GM12878 (cell line): ENCODE measurements at regions not wholly inside any gene's neighbourhood (a gene's known extent, or its start where the extent isn't known, plus 50 kb on each side); places are given as distances from the start of the nearest gene placed in this dataset.

Source experiments
- ATAC-seq: fragments of 200-7000 bp; cut with Tn5 transposase; 3 replicates; pipeline ENCODE4 v1.9.1; 2020; ENCODE audit warnings: mild to moderate bottlenecking, moderate library complexity
- BruUV-seq: library from RNA; stranded (reverse); fragments of 400-500 nt; replicated peaks from 2 replicates; lab custom pipeline; 2021; lab: Mats Ljungman, UMichigan
- CTCF ChIA-PET: fragments of 300-600 bp; sonication (Branson Sonifier 250); formaldehyde crosslinking; extraction: SDS; loops from one replicate; lab custom pipeline; 2021; ENCODE audit warnings: inconsistent platforms; lab: Yijun Ruan, JAX
- POLR2A ChIA-PET: fragments of 350-600 bp; formaldehyde crosslinking; extraction: SDS; loops from one replicate; lab custom pipeline; 2021; ENCODE audit warnings: inconsistent platforms; lab: Charles Lee
- RAD21 ChIA-PET: fragments of 300-600 bp; sonication (Branson Sonifier 250); formaldehyde crosslinking; loops from one replicate; lab custom pipeline; 2023; ENCODE audit warnings: antibody characterized with exemption; ENCODE audit not compliant: unreplicated experiment; lab: Charles Lee
- SMC1A ChIA-PET: fragments of 300-600 bp; sonication (Branson Sonifier 250); formaldehyde crosslinking; loops from one replicate; lab custom pipeline; 2023; ENCODE audit not compliant: unreplicated experiment, uncharacterized antibody; lab: Charles Lee
- DNase-seq: peaks from one replicate; pipeline ENCODE4 v3.0.0-alpha.2; 2011; ENCODE audit warnings: low read depth, low spot score
- FAIRE-seq: peaks from 3 replicates; lab custom pipeline; 2011; peaks lifted over from hg19 to GRCh38; lab: Jason Lieb, UNC
- H2AFZ ChIP-seq: 2 replicates; pipeline ENCODE4 v1.6.0; 2011; ENCODE audit warnings: low read depth, low read length, control low read depth; ENCODE audit not compliant: control insufficient read depth
- H3K27ac ChIP-seq: 2 replicates; pipeline ENCODE4 v1.5.1; 2011; ENCODE audit warnings: control low read depth; ENCODE audit not compliant: control insufficient read depth, insufficient read depth
- H3K27me3 ChIP-seq, 2 experiments: replicated peaks in 1 of 2; 2 replicates each; pipeline versions ENCODE4 v1.6.0 to v1.6.1; 2011; ENCODE audit warnings: low read length in 1 of 2; ENCODE audit not compliant: control insufficient read depth in 2 of 2, insufficient read depth in 2 of 2
- H3K36me3 ChIP-seq, 2 experiments: 2 replicates each; pipeline ENCODE4 v1.5.1; 2011; ENCODE audit warnings: low read length in 1 of 2; ENCODE audit not compliant: control insufficient read depth in 2 of 2, insufficient read depth in 2 of 2
- H3K4me1 ChIP-seq: 2 replicates; pipeline ENCODE4 v1.6.1; 2011; ENCODE audit warnings: mild to moderate bottlenecking, low read length, moderate library complexity, mixed read lengths; ENCODE audit not compliant: control insufficient read depth, insufficient read depth
- H3K4me2 ChIP-seq: 2 replicates; pipeline ENCODE4 v1.6.0; 2011; ENCODE audit warnings: control low read depth; ENCODE audit not compliant: control insufficient read depth, insufficient read depth
- H3K4me3 ChIP-seq: fragments of 200-600 bp; sonication (generic); 2 replicates; pipeline ENCODE4 v1.5.1; 2016
- H3K79me2 ChIP-seq: 2 replicates; pipeline ENCODE4 v1.6.0; 2011; ENCODE audit warnings: low read length; ENCODE audit not compliant: control insufficient read depth, insufficient read depth
- H3K9ac ChIP-seq: 2 replicates; pipeline ENCODE4 v1.8.0; 2011; ENCODE audit warnings: low read length, control low read depth, mixed read lengths; ENCODE audit not compliant: control insufficient read depth, insufficient read depth
- H3K9me3 ChIP-seq: replicated peaks from 3 replicates; pipeline ENCODE4 v1.5.1; 2011; ENCODE audit warnings: mild to moderate bottlenecking, low read length; ENCODE audit not compliant: control insufficient read depth, insufficient read depth
- H4K20me1 ChIP-seq: 2 replicates; pipeline ENCODE4 v1.6.0; 2011; ENCODE audit not compliant: control insufficient read depth, insufficient read depth
- CBX5 ChIP-seq: sonication (generic); IDR thresholded peaks from 2 replicates; pipeline ENCODE4 v1.6.1; 2016; ENCODE audit warnings: low read depth, moderate library complexity, mild to moderate bottlenecking, inconsistent platforms
- ELK1 ChIP-seq: IDR thresholded peaks from 2 replicates; pipeline ENCODE4 v1.6.1; 2012; ENCODE audit warnings: low read depth, low read length, improper control_type of control experiment
- EP300 ChIP-seq, 2 experiments: fragments of 150-350 bp in 1 of 2; IDR thresholded peaks; 2 replicates each; pipeline ENCODE4 v1.6.1; 2011 to 2012; ENCODE audit warnings: low read depth in 2 of 2, low read length in 2 of 2, borderline replicate concordance in 1 of 2, improper control_type of control experiment in 1 of 2, inconsistent platforms in 1 of 2; ENCODE audit not compliant: control insufficient read depth in 1 of 2
- FOXK2 ChIP-seq: fragments of 450-650 bp; IDR thresholded peaks from 2 replicates; pipeline ENCODE4 v1.6.1; 2017; ENCODE audit warnings: mild to moderate bottlenecking, moderate library complexity
- GATAD2B ChIP-seq: fragments of 450-650 bp; conservative IDR thresholded peaks from 2 replicates; pipeline ENCODE4 v1.6.1; 2017; ENCODE audit warnings: low read depth, mild to moderate bottlenecking, moderate library complexity
- PML ChIP-seq: IDR thresholded peaks from 2 replicates; pipeline ENCODE4 v1.6.1; 2012; ENCODE audit warnings: low read length, inconsistent platforms
- RAD21 ChIP-seq: IDR thresholded peaks from 2 replicates; pipeline ENCODE4 v1.6.1; 2011; ENCODE audit warnings: mild to moderate bottlenecking, low read depth, low read length, moderate library complexity; ENCODE audit not compliant: insufficient read depth
- RAD51 ChIP-seq: fragments of 450-650 bp; IDR thresholded peaks from 2 replicates; pipeline ENCODE4 v1.6.1; 2016; ENCODE audit warnings: moderate library complexity, mild to moderate bottlenecking, inconsistent platforms
- SKIL ChIP-seq: fragments of 450-650 bp; IDR thresholded peaks from 2 replicates; pipeline ENCODE4 v1.6.1; 2017; ENCODE audit warnings: mild to moderate bottlenecking, low read depth, inconsistent platforms; ENCODE audit not compliant: poor library complexity, severe bottlenecking
- SMAD5 ChIP-seq: IDR thresholded peaks from 2 replicates; pipeline ENCODE4 v1.6.1; 2016; ENCODE audit warnings: antibody characterized with exemption, low read depth
- SREBF1 ChIP-seq: IDR thresholded peaks from 2 replicates; pipeline ENCODE4 v1.6.1; 2012; ENCODE audit warnings: mild to moderate bottlenecking, low read length
- TCF12 ChIP-seq: IDR thresholded peaks from 2 replicates; pipeline ENCODE4 v1.6.1; 2011; ENCODE audit warnings: low read depth, mild to moderate bottlenecking, low read length
- WRNIP1 ChIP-seq: IDR thresholded peaks from 2 replicates; pipeline ENCODE4 v1.6.1; 2011; ENCODE audit warnings: low read depth, low read length, improper control_type of control experiment, borderline replicate concordance
- YY1 ChIP-seq: IDR thresholded peaks from 2 replicates; pipeline ENCODE4 v1.6.1; 2011; ENCODE audit warnings: low read depth, mild to moderate bottlenecking, low read length
- ZNF274 ChIP-seq: IDR thresholded peaks from one replicate; pipeline ENCODE4 v1.8.0; 2011; ENCODE audit not compliant: insufficient read length, insufficient read depth
- ZNF687 ChIP-seq: fragments of 450-650 bp; IDR thresholded peaks from 2 replicates; pipeline ENCODE4 v1.6.1; 2017; ENCODE audit warnings: mild to moderate bottlenecking, moderate library complexity
- WGBS: methylation state at CpG from one replicate; pipeline ENCODE4 v1.1.6; 2016; ENCODE audit warnings: low lambda C conversion rate; ENCODE audit not compliant: insufficient replicate concordance, insufficient coverage; ENCODE audit errors: missing lambda C conversion rate; 5-methylcytosine and 5-hydroxymethylcytosine counted together
- in situ Hi-C: fragments of 300-500 bp; cut with MboI; formaldehyde crosslinking; loops from 9 replicates; pipeline ENCODE4 v1.14.3; 2018; ENCODE audit warnings: mixed read lengths
- intact Hi-C: fragments of 100-400 bp; cut with micrococcal nuclease; formaldehyde crosslinking; loops from one replicate; pipeline ENCODE4 v1.14.2; 2022; ENCODE audit not compliant: unreplicated experiment

- TF ChIP-seq ELK1, result no peak
- TF ChIP-seq YY1, result no peak
- no peak for TF ChIP-seq PML
- no peak for TF ChIP-seq EP300 (IDR thresholded peaks at IDR 0.05; ENCODE audit: borderline replicate concordance in 1 of 2, control insufficient read depth in 1 of 2, low read depth in 2 of 2, low read length in 2 of 2)
- no peak for TF ChIP-seq RAD51
- TF ChIP-seq ZNF274, result no peak
- TF ChIP-seq WRNIP1, result no peak
- no peak for TF ChIP-seq SREBF1
These were observed 215.5 kb upstream of the KCNN2 start (continued) for GRCh38 chr5:114146398-114146797.

- intact Hi-C loops (no loop called here), in situ Hi-C loops (no loop called here)
- Histone ChIP-seq H4K20me1 (no peaks in the 10 kb centered on the region), H3K4me1 (no peaks in the 10 kb centered on the region), H3K9me3 (no peaks in the 10 kb centered on the region), H3K27ac (no peak overlapping the region), H3K4me2 (no peak overlapping the region), H3K4me3 (no peak overlapping the region), H3K79me2 (no peaks in the 10 kb centered on the region), H3K36me3 (no peaks in the 10 kb centered on the region), H3K9ac (no peak overlapping the region), H2AFZ (no peak overlapping the region), H3K27me3 (no peaks in the 10 kb centered on the region)
- WGBS, result 0% methylated on average over 3 of the region's 3 CpGs
- no peak for DNase-seq
- BruUV-seq, result no TSS peak
- SMC1A ChIA-PET, result no interaction called here
- no peak for ATAC-seq
- RAD21 ChIA-PET, result no interaction called here
- CTCF ChIA-PET, result no interaction called here
- FAIRE-seq, result no peak
- POLR2A ChIA-PET, result no interaction called here
- no peak for TF ChIP-seq CBX5
- no peak for TF ChIP-seq ZNF687
- TF ChIP-seq SMAD5, result no peak
- TF ChIP-seq RAD21, result no peak
- no peak for TF ChIP-seq GATAD2B
- no peak for TF ChIP-seq SKIL
- TF ChIP-seq FOXK2, result no peak
- no peak for TF ChIP-seq TCF12
- TF ChIP-seq EP300 (IDR thresholded peaks at IDR 0.05; ENCODE audit: borderline replicate concordance in 1 of 2, control insufficient read depth in 1 of 2, low read depth in 2 of 2, low read length in 2 of 2), result no peak
These were observed 213.6 kb upstream of the KCNN2 start for GRCh38 chr5:114148253-114148652.
